ENCODE measurements at regions not wholly inside any gene's neighbourhood (a gene's known extent, or its start where the extent isn't known, plus 50 kb on each side); places are given as distances from the start of the nearest gene placed in this dataset.

GRCh38 chr7:53306846-53307245 lies 271.4 kb downstream of the POM121L12 start:
- TF ChIP-seq ZNF655 (CRISPR knock-in tag; IDR thresholded peaks at IDR 0.05) (no peak), GATAD2A (IDR thresholded peaks at IDR 0.05) (no peak), CTCF (IDR thresholded peaks at IDR 0.05 in 2 of 3, conservative IDR thresholded peaks at IDR 0.05 in 1 of 3; ENCODE audit: insufficient read depth in 2 of 3, low read depth in 1 of 3, low read length in 3 of 3) (no peak), NCOA1 (IDR thresholded peaks at IDR 0.05; ENCODE audit: low read depth) (no peak), CHD2 (IDR thresholded peaks at IDR 0.05; ENCODE audit: low read depth, low read length) (no peak), CREB5 (CRISPR knock-in tag; IDR thresholded peaks at IDR 0.05) (no peak), NR4A1 (CRISPR knock-in tag; IDR thresholded peaks at IDR 0.05) (no peak), NR4A1 (tag; IDR thresholded peaks at IDR 0.05) (no peak), ZNF511 (CRISPR knock-in tag; IDR thresholded peaks at IDR 0.05) (no peak), ZNF124 (CRISPR knock-in tag; IDR thresholded peaks at IDR 0.05) (no peak), ZNF445 (CRISPR knock-in tag; IDR thresholded peaks at IDR 0.05; ENCODE audit: low read depth) (no peak)
